Left ventricle myocardium inferior (tissue), 1 donor: ENCODE measurements at regions not wholly inside any gene's neighbourhood (a gene's known extent, or its start where the extent isn't known, plus 50 kb on each side); places are given as distances from the start of the nearest gene placed in this dataset.

ENCODE experiments used
- DNase-seq: peaks from one replicate; pipeline ENCODE4 v3.0.0-alpha.2; 2020
- H3K27ac ChIP-seq: fragments of 200-600 bp; replicated peaks from 2 replicates; pipeline ENCODE4 v1.8.0; 2021
- H3K27me3 ChIP-seq: fragments of 200-600 bp; 2 replicates; pipeline ENCODE4 v1.8.0; 2021; ENCODE audit warnings: low read depth
- H3K36me3 ChIP-seq: fragments of 200-600 bp; 2 replicates; pipeline ENCODE4 v1.8.0; 2021
- H3K4me1 ChIP-seq: fragments of 200-600 bp; 2 replicates; pipeline ENCODE4 v1.8.0; 2021
- H3K4me3 ChIP-seq: fragments of 200-600 bp; 2 replicates; pipeline ENCODE4 v1.8.0; 2021; ENCODE audit warnings: mild to moderate bottlenecking, moderate library complexity
- H3K9me3 ChIP-seq: fragments of 200-600 bp; replicated peaks from 2 replicates; pipeline ENCODE4 v1.8.0; 2021
- CTCF ChIP-seq: fragments of 200-600 bp; IDR thresholded peaks from 2 replicates; pipeline ENCODE4 v1.8.0; 2021; ENCODE audit warnings: antibody characterized with exemption, mild to moderate bottlenecking, borderline replicate concordance
- intact Hi-C: fragments of 100-400 bp; cut with micrococcal nuclease; formaldehyde crosslinking; loops from one replicate; pipeline ENCODE4 v1.11.0; 2022
- donor health status: DM: no; HTN: yes; CAD: no; lungs with severe emphysema.

- intact Hi-C loops: no loop called here
- H3K9me3 ChIP-seq: peaks cover 3% of the 10 kb centered on the region
- no peak for DNase-seq
- TF ChIP-seq CTCF: no peak
- no peaks in the 10 kb centered on the region for H3K36me3 ChIP-seq
- no peak overlapping the region for H3K4me3 ChIP-seq
- H3K27ac ChIP-seq: no peak overlapping the region
- no peaks in the 10 kb centered on the region for H3K4me1 ChIP-seq
- no peaks in the 10 kb centered on the region for H3K27me3 ChIP-seq
Measured at GRCh38 chr6:48915591-48915990, 547.5 kb downstream of the MMUT start.

GRCh38 chr6:48912503-48912902 lies 550.5 kb downstream of the MMUT start:
- Histone ChIP-seq H3K9me3 (peaks cover 3% of the 10 kb centered on the region), H3K4me3 (no peak overlapping the region), H3K27me3 (no peaks in the 10 kb centered on the region), H3K4me1 (no peaks in the 10 kb centered on the region), H3K27ac (no peak overlapping the region), H3K36me3 (no peaks in the 10 kb centered on the region)
- no peak for TF ChIP-seq CTCF
- no peak for DNase-seq
- intact Hi-C loops: no loop called here

GRCh38 chr6:48904809-48905208 lies 558.2 kb downstream of the MMUT start:
- H3K27ac ChIP-seq: no peak overlapping the region

GRCh38 chr6:48894469-48894868 lies 568.6 kb downstream of the MMUT start:
- Histone ChIP-seq H3K9me3 (no peaks in the 10 kb centered on the region), H3K27me3 (no peaks in the 10 kb centered on the region), H3K27ac (no peak overlapping the region), H3K36me3 (no peaks in the 10 kb centered on the region), H3K4me3 (no peak overlapping the region), H3K4me1 (no peaks in the 10 kb centered on the region)
- no peak for DNase-seq
- intact Hi-C loops: no loop called here
- no peak for TF ChIP-seq CTCF

More at GRCh38 chr6:48904809-48905208, 558.2 kb downstream of the MMUT start:
- H3K4me1 ChIP-seq: no peaks in the 10 kb centered on the region
- intact Hi-C loops: no loop called here
- no peaks in the 10 kb centered on the region for H3K36me3 ChIP-seq
- TF ChIP-seq CTCF: no peak
- no peaks in the 10 kb centered on the region for H3K27me3 ChIP-seq
- no peak overlapping the region for H3K4me3 ChIP-seq
- no peak for DNase-seq
- H3K9me3 ChIP-seq: no peaks in the 10 kb centered on the region

GRCh38 chr6:48893048-48893447 lies 570.0 kb downstream of the MMUT start:
- Histone ChIP-seq H3K36me3 (no peaks in the 10 kb centered on the region), H3K27me3 (no peaks in the 10 kb centered on the region), H3K4me1 (no peaks in the 10 kb centered on the region), H3K27ac (no peak overlapping the region), H3K4me3 (no peak overlapping the region), H3K9me3 (no peaks in the 10 kb centered on the region)
- intact Hi-C loops: no loop called here
- TF ChIP-seq CTCF: no peak
- no peak for DNase-seq

GRCh38 chr6:48891308-48891707 lies 571.7 kb downstream of the MMUT start:
- no peak overlapping the region for H3K27ac ChIP-seq
- no peaks in the 10 kb centered on the region for H3K9me3 ChIP-seq
- no peaks in the 10 kb centered on the region for H3K27me3 ChIP-seq
- H3K4me3 ChIP-seq: no peak overlapping the region
- no peaks in the 10 kb centered on the region for H3K36me3 ChIP-seq
- H3K4me1 ChIP-seq: no peaks in the 10 kb centered on the region
- intact Hi-C loops: no loop called here
- TF ChIP-seq CTCF: no peak
- DNase-seq: no peak
